HFFc6 (cell line): ENCODE measurements at regions not wholly inside any gene's neighbourhood (a gene's known extent, or its start where the extent isn't known, plus 50 kb on each side); places are given as distances from the start of the nearest gene placed in this dataset.

Experiments
- DNase-seq: peaks from one replicate; pipeline ENCODE4 v3.0.0-alpha.2; 2018
- H3K27ac Mint-ChIP-seq: 2 replicates; pipeline ENCODE4 v1.8.0; 2020; ENCODE audit warnings: mild to moderate bottlenecking, mixed read lengths
- H3K27me3 Mint-ChIP-seq: 2 replicates; pipeline ENCODE4 v1.8.0; 2021; ENCODE audit warnings: mild to moderate bottlenecking, moderate library complexity, mixed read lengths; ENCODE audit not compliant: insufficient read depth
- H3K36me3 Mint-ChIP-seq: 2 replicates; pipeline ENCODE4 v1.8.0; 2021; ENCODE audit warnings: low read depth, mixed read lengths
- H3K4me1 Mint-ChIP-seq: 2 replicates; pipeline ENCODE4 v1.8.0; 2020; ENCODE audit warnings: low read depth, mixed read lengths
- H3K4me3 Mint-ChIP-seq: 2 replicates; pipeline ENCODE4 v1.8.0; 2020; ENCODE audit warnings: mild to moderate bottlenecking, moderate library complexity, mixed read lengths
- H3K9me3 Mint-ChIP-seq: 2 replicates; pipeline ENCODE4 v1.8.0; 2020; ENCODE audit warnings: mild to moderate bottlenecking, mixed read lengths
- CTCF ChIP-seq: fragments of 200-600 bp; sonication (generic); IDR thresholded peaks from 2 replicates; pipeline ENCODE4 v1.5.0; 2021; ENCODE audit warnings: antibody characterized with exemption, mild to moderate bottlenecking

- Mint-ChIP-seq H3K27me3 (peaks cover 5% of the 10 kb centered on the region), H3K36me3 (no peaks in the 10 kb centered on the region), H3K4me1 (peaks cover 15% of the 10 kb centered on the region; the same call in 1 of the 2 replicates), H3K4me3 (no peak overlapping the region), H3K27ac (no peak overlapping the region), H3K9me3 (no peaks in the 10 kb centered on the region)
- DNase-seq = no peak
- TF ChIP-seq CTCF = no peak
These were observed 188.0 kb downstream of the TTC8 start for GRCh38 chr14:89012282-89013097.

- Mint-ChIP-seq H3K4me1 (peaks cover 9% of the 10 kb centered on the region; the same call in 1 of the 2 replicates), H3K27ac (no peak overlapping the region), H3K4me3 (no peak overlapping the region), H3K27me3 (peaks cover 5% of the 10 kb centered on the region), H3K9me3 (no peaks in the 10 kb centered on the region), H3K36me3 (no peaks in the 10 kb centered on the region)
- peak; percentile 23 for DNase-seq
- TF ChIP-seq CTCF = peak; percentile 68
These were observed 188.7 kb downstream of the TTC8 start for GRCh38 chr14:89013098-89013504.

- Mint-ChIP-seq H3K27ac (no peak overlapping the region), H3K4me1 (peaks cover 6% of the 10 kb centered on the region; the same call in 1 of the 2 replicates), H3K4me3 (no peak overlapping the region), H3K9me3 (no peaks in the 10 kb centered on the region), H3K27me3 (peaks cover 5% of the 10 kb centered on the region), H3K36me3 (no peaks in the 10 kb centered on the region)
- no peak for TF ChIP-seq CTCF
- no peak for DNase-seq
These were observed 189.5 kb downstream of the TTC8 start for GRCh38 chr14:89013698-89014568.

GRCh38 chr14:89014569-89014850 lies 190.1 kb downstream of the TTC8 start:
- H3K27ac Mint-ChIP-seq = no peak overlapping the region
- H3K27me3 Mint-ChIP-seq = peaks cover 5% of the 10 kb centered on the region
- H3K4me1 Mint-ChIP-seq = peaks cover 6% of the 10 kb centered on the region; the same call in 1 of the 2 replicates
- no peak for DNase-seq
- no peak overlapping the region for H3K4me3 Mint-ChIP-seq
- H3K36me3 Mint-ChIP-seq = no peaks in the 10 kb centered on the region
- no peaks in the 10 kb centered on the region for H3K9me3 Mint-ChIP-seq
- TF ChIP-seq CTCF = no peak

GRCh38 chr14:89015016-89015415 lies 190.6 kb downstream of the TTC8 start:
- TF ChIP-seq CTCF = peak; percentile 64
- no peak for DNase-seq
- Mint-ChIP-seq H3K4me3 (no peak overlapping the region), H3K4me1 (peaks cover 6% of the 10 kb centered on the region; the same call in 1 of the 2 replicates), H3K27me3 (peaks cover 5% of the 10 kb centered on the region), H3K9me3 (no peaks in the 10 kb centered on the region), H3K36me3 (no peaks in the 10 kb centered on the region), H3K27ac (no peak overlapping the region)
